Renal cortex interstitium (tissue), 11 donors: ENCODE measurements at regions not wholly inside any gene's neighbourhood (a gene's known extent, or its start where the extent isn't known, plus 50 kb on each side); places are given as distances from the start of the nearest gene placed in this dataset.

Experiments used
- DNase-seq, 11 donors: peaks; one replicate each; pipeline ENCODE4 v3.0.0-alpha.2; 2013; ENCODE audit warnings: low read depth in 9 of 11, low spot score in 4 of 11; ENCODE audit errors: extremely low read depth in 1 of 11

DNA sequence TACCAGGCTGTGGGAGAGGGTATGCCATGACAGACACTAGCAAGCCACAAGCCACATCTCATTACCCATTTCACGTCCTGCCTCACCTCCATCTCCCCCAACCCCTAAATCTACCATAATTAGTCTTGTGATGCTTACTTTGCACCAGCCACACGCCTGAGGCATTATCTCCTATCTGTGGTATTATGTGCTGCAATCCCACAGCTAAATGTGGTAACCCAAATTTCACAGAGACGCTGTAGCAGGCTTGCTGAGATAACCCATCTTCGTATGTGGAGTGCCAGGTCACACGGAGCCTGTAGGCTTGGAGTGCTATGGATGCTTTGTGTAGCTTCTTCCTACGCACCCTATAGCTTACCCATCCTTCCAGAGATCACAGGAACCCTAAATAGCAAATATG, 256.7 kb upstream of the KCNH8 start:
- DNase-seq, result no peak

DNA sequence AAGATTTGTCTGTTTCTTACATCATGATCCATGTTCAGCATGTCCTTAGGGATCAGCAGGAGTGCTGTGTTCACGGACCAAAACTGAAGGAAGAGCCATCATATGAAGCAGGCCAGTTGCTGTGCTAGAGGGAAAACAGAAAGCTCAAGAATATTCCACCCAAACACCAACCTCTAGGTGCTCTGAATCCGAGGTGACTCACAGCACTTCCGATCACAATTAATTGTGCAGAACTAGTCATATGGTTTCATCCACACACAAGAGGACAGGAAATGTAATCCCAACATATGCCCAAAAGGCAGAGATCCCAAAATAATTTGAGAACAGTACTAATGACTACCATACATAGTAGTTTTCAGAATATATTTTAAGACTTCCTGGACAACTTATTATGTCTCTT, 257.9 kb upstream of the KCNH8 start:
- DNase-seq, result no peak

DNA sequence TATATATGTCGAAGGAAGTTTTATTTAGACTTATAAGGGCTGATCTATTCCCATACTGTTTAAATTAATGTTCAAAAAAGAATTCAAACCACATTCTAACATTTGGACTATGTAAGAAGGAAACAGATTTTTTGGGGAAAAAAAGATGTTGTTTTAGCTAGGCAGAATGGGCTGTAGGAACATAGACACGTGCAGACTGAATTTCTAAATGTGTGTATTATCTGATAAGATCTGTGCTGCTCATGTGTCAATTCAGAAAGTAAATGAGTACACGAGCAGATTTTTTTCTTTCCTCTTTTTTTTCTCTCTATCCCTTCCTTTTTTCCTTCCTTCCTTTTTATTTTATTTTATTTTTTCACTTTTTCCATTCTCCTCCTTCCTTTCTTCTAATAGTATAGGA, 259.5 kb upstream of the KCNH8 start:
- no peak for DNase-seq

DNA sequence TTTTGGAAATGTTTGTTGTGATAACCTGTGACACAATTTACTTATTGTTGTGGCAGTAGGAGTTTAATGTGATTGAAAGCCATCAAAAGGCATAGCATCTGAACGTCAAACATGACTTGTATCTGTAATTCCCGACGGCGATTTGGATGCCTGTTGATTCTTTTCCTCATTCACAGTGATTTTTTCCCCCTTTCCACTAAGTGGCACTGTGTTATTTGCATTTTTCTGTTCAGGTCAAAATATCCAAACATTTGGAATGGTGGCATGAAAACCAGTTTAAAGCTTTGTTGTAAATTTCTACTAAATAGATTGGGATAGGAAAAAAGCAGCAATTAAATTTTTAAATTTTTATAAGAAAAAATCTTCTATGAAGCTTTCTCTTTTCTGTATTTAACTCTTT, 259.9 kb upstream of the KCNH8 start:
- no peak for DNase-seq

DNA sequence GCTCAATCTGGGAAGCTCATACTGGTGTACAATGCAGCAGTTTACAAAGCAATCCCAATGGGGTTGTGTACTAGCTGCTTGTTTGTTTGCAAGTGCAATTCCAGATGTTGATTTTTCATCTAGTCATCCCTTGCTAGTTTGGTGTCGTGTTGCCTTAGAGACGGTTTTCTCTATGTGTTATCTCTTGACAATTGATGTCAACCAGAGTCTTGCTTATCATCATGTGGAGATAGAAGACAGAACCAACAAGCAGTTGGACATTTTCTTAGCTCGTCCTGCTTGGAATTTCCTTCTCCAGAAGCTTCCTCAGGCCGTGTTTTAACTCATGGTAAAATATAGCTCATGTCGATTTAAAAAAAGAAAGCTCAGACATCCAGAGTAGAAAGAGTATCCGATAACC, 262.0 kb upstream of the KCNH8 start:
- DNase-seq, result no peak

DNA sequence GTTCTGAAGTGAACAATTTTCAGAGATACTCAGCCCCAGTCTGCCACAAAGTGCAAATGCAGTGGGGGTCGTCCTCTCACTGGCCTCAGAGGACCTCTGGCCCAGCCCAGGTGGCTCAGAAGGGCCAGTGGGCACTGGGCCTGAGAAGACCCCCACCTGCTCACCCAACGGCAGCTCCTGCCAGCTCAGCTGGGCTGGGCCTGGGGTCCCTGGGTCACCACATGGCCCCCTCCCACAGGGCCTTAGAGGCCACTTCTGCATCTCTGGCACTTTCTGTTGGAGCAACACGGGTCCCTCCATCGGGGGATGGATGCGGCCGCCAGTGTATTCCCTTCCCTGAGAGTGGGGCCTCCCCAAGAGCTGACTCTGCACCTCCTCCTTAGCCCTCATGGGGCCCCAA, 262.7 kb upstream of the KCNH8 start:
- DNase-seq, result no peak

DNA sequence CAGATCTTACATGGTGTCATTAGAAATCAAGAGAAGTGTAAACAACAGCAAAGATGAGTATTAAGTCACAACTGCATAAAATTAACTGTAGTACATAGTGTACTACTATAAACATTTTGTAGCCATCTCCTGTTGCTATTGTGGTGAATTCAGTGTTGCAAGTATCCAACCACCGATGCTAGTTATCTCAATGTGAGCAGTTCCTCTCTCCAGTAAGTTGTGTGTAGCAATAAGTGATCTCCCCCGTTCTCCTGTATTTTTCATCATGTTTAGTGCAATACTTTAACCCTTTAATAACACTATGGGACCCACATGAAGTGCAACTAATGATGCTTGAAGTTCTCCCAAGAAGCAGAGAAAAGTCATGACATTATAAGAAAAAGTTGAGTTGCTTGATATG, 264.7 kb upstream of the KCNH8 start:
- no peak for DNase-seq

DNA sequence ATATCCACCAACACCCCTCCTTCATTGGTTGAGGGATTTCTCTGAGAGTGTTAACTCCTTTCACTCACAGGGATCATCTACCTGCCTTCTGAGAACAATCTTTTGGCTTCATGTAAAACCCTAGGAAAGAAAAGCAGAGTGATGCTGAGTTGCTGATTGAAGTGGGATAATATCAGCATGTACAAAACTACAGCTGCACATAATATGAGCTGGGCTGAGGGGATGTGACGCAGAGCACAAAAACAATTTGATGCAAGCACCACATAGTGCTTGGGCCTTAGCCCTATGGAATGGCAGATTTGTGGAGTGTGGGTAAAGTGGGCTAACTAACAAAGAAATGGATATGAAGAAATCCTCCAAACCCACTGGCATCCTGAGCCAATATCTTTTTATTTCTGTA, 267.6 kb upstream of the KCNH8 start:
- DNase-seq, result no peak

DNA sequence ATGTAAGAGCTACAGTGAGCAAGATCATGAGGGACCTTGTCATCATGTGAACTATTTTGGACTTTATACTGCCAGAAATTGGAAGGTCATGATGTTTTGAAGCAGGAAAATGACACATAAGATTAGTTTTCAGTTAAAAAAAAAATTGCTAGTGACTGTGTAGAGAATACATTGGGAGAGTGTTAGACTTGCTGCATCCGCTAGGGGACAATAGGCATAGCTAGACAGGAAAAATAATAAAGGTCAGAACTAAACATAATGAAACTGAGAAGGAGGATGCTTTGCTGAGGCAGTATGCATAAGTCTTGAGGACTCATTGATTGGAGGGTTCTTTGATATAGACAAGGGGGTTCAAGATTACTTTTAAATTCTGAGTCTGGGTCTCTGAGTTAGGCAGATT, 275.8 kb upstream of the KCNH8 start:
- DNase-seq, result no peak

DNA sequence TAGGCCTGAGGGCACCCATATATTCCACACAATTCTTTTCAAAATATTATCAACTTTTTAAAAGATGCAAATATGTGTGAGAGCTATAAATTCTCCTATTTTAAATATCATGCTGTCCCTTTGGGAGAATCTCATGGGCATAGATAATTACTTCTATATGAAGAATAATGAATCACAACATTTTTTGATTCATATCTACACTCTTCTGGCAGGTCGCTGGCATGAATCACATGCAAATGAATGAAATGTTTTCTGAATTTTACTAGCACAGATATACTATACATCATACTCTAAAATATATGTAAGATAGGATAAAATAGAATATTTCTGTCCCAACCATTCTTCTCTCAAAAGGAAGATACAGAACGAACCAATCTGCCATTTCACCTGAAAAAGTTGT, 277.7 kb upstream of the KCNH8 start:
- no peak for DNase-seq

DNA sequence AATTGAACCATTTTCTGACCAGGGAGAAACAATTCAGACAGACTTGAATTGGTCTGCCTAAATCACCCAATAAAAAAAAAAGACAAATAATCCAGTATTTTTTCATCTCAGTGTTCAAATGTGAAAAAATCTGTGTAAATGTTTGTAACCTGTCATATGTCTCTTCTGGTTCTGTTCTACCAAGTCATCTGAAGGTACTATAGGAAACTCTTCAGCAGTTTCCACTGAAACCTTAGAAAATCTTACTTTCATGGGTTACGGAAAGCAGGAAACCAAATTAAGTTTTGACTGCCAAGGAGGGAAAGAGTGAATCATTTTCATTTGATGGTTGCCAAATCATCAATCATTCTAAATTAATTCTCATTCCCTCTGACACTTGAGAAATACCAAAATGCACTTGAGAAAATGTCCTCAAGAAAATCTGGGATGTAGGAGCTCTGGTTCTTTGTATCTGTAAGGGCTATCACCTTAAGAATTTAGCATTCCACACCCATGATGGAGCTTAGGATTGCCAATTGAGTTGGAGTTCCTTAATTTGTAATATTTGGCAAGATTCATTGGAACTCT, 278.2 kb upstream of the KCNH8 start:
- DNase-seq, result no peak

DNA sequence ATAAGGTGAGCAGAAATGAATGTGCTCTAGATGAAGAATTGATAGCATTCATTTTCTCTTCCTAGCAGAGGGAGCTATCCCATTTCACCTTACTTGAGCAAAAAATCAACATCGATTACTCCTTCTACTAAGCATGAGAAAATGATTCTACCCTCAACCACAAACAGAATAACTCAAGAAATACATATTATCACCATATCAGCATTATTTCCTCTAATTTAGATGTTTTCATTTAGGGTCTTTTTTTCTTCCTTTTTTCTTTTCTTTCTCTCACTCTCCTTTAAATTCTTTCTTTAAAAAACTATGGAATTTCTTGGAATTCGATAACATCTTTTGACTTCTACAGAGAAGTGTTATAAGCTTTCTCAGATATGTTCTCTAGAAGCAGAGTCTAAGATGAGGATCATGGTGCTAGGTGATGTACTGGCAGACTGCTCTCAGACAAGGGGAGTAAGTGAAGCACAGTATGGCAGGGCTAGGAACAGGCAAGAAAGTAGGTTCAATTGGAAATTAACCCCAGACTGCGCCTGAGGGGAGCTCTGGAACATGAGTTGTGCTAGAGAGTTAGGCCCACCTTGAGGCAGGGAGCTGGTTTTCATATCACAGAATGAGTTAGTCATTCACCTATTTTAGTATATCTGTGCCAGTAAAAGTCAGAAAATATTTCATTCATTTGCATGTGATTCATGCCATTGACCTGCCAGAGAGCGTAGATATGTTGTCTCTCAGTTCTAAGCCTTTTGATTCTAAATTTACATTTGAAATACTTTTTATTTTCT, 279.2 kb upstream of the KCNH8 start:
- DNase-seq, result no peak

DNA sequence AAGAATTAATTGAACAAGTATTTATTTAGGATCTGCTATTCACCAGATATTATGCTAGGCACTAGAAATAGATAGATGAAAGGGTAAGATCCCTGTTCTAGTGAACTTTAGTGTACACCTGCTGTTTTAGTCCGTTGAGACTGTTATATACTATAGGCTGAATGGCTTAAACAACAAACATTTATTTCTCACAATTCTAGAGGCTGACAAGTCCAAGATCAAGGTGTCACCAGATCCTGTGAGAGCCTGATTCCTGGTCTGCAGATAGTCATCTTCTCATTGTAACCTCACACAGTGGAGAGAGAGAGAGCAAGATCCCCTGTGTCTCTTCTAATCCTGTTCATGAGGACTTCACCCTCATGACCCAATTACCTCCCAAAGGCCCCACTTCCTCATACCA, 281.4 kb upstream of the KCNH8 start:
- DNase-seq, result no peak

DNA sequence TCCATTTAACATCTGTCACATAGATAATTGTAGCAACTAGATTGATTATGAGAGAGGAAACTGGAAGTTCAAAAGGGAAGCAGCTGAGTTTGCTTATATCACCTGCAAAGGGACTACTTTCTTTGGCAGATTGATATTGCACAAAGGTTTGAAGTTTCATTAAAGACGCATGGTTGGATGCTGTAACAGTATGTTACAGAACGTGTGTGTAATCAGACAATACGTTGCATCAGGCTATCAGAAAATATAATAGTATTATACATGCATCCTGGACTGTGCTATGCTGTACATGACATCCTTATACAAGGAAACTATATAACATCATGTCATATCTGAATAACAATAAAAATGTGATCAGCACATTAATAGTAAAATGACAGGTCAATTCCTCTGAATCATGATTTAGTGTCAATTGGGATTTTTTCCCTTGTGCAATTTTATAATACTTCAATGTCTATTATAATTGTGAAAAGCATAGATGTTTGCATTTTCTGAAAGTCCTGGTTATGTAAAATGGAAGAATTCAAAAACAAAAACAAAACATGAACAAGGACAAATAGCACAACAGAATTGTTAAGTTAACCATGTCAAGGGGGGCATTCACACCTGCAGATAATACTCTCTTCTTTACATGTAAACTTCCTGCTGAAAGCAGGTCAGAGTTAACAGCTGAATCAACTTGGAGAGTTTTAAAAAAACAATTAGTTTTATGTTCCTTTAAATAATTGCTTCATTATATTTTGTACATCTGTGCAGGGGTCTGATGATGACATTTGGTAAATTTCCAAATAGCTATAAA, 283.2 kb upstream of the KCNH8 start:
- no peak for DNase-seq

DNA sequence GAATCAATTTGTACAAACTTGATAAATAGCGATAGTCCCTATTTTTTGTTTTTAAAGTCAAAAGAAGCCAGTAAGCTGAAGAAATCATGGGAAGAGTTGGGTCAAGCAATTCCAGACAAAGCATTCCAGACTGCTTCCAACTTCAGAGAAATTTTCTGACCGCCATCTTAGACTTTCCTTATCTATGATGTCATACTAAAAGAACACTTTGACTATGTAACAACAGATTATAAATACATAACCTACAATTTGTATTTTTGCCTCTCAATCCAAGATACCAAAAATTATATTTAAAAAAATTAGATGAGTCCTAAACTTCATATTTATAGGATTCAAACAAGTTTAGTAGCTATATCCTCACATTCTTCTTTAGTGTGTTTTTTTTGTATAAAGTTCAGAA, 286.2 kb upstream of the KCNH8 start:
- DNase-seq, result no peak

DNA sequence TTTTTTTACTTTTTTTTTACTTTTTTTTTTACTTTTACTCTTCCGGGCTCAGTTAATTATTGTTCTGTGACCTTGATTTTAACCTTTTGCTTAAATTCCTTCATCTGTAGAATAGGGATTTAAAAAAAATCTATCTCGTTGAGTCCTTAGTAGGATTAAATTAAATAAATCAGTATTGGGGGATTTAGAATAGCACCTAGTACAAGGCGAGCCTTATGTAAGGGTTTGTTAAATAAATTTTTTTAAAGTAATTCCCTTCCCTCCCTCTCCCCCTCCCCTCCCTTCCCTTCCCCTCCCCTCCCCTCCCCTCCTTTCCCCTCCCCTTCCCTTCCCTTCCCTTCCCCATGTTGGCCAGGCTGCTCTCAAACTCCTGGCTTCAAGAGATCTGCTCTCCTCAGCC, 287.2 kb upstream of the KCNH8 start:
- DNase-seq, result no peak

DNA sequence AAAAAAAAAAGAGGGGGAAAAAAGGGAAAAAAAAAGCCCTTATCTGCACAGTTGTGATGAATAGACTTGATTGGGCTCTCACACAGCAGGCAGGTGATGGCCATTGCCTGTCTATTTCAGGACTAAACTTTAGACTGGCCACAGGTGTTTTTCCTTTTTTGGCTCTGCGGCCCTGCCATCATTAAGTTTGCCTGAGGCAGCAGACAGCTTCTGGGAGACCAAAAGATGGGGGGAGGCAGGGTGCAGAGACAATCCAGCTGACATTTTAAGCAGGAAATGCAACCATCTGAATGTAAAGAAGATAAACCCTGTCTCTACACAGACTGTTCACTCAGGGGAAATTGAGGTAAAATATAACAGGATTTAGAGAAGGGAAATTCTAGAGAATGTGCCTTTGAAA, 295.0 kb upstream of the KCNH8 start:
- no peak for DNase-seq

DNA sequence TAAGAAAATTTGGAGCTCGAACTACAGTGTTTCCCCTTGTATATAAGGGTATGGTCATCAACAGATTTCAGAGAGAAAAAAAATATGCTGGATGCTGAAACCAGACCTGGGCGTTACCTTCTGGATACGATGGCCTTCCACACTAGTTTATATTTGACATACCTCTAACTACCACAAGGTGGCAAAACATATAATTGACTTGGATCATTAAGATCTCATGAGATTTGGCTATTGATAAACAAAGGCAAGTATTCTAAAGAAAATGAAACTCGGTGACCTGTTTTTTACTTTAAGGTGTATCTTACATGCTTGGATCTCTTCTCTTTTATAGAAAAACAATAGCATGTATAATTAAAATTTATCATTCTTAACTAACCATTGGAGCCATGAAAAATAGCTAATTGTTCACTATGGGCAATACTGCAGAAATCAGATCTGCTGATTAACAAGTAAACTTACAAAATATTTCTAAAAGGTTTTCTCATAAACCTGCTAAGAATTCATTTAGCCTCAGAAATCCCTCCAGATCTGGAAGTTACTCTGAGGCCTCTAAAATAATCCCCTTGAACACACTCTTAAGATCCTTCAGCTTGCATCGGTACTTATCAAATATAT, 300.6 kb upstream of the KCNH8 start:
- no peak for DNase-seq

DNA sequence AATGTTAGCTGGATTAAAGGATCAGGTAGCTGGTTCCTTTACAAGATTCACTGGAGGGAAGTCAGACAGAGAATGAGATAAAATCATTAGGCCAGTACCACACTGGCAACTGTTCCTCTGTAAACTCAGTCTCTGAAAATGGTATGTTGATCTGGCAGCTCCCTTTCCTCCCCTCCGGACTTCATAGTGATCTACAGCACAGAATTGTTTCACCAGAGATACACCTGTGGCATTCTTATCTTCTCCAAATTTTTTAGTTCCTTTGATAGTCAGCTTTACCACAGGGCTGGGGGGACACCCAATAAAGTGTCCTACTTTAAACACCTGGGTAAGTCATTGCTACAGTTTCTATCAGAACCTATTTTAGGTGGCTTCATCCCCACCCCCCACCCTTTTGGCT, 304.3 kb upstream of the KCNH8 start:
- no peak for DNase-seq

DNA sequence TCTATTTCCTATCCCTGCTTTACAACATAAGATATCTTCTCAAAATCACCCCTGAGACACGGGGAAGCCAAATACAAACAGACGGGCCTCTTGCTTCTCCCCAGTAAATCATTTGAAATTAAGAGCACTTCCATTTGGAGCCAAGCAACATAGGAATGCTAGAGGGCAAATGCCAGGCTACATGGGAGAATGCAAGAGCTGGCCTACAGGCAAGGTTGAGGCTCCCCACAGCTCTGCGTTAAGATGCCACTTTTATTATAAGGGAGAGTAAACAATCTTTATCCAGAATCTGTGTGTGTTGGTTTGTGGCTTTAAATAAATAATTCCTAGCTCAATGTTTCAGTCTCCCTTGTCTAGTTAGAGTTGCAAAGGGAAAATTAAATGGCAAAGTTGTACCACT, 305.1 kb upstream of the KCNH8 start:
- no peak for DNase-seq
